Vagina (tissue), 2 donors: ENCODE measurements at regions not wholly inside any gene's neighbourhood (a gene's known extent, or its start where the extent isn't known, plus 50 kb on each side); places are given as distances from the start of the nearest gene placed in this dataset.

Source experiments
- DNase-seq, 2 donors: peaks; one replicate each; pipeline ENCODE4 v3.0.0-alpha.2; 2017; ENCODE audit errors: extremely low spot score in 2 of 2
- H3K27ac ChIP-seq: fragments of 200-600 bp; sonication (generic); one replicate; pipeline ENCODE4 v1.5.1; 2019
- H3K27me3 ChIP-seq: fragments of 200-600 bp; sonication (generic); one replicate; pipeline ENCODE4 v1.5.1; 2019
- H3K36me3 ChIP-seq, 2 donors: fragments of 200-600 bp; sonication (generic); one replicate each; pipeline ENCODE4 v1.5.1; 2017 to 2019
- H3K4me1 ChIP-seq: fragments of 200-600 bp; sonication (generic); one replicate; pipeline ENCODE4 v1.5.1; 2019
- H3K4me3 ChIP-seq, 2 donors: fragments of 200-600 bp; sonication (generic); 1 replicate in 1 of 2; 2 replicates in 1 of 2; pipeline ENCODE4 v1.5.1; 2016 to 2019
- H3K9me3 ChIP-seq: fragments of 200-600 bp; sonication (generic); one replicate; pipeline ENCODE4 v1.5.1; 2019
- CTCF ChIP-seq, 3 experiments: fragments of 450-650 bp in 2 of 3; fragments of 200-600 bp in 1 of 3; sonication (generic) in 1 of 3; IDR thresholded peaks; one replicate each; pipeline ENCODE4 v1.5.1; 2017 to 2019; ENCODE audit warnings: antibody characterized with exemption in 3 of 3, mild to moderate bottlenecking in 2 of 3, moderate library complexity in 2 of 3
- POLR2A ChIP-seq, 2 donors: fragments of 450-650 bp; IDR thresholded peaks; one replicate each; pipeline ENCODE4 v1.6.1; 2017; ENCODE audit warnings: antibody characterized with exemption in 2 of 2, mild to moderate bottlenecking in 2 of 2, moderate library complexity in 2 of 2
- POLR2AphosphoS5 ChIP-seq, 2 donors: sonication (generic); formaldehyde crosslinking; IDR thresholded peaks; one replicate each; pipeline ENCODE4 v1.9.0; 2017; ENCODE audit warnings: antibody characterized with exemption in 2 of 2, mild to moderate bottlenecking in 2 of 2, low read depth in 1 of 2; ENCODE audit not compliant: insufficient read depth in 1 of 2
- intact Hi-C: fragments of 100-400 bp; cut with DNase I; formaldehyde crosslinking; loops from one replicate; pipeline ENCODE4 v1.15.1; 2023

- no peak for TF ChIP-seq CTCF (IDR thresholded peaks at IDR 0.05)
- no peak for DNase-seq
- intact Hi-C loops: no loop called here
- H3K4me1 ChIP-seq: no peaks in the 10 kb centered on the region
- no peak overlapping the region for H3K27ac ChIP-seq
- H3K36me3 ChIP-seq: no peaks in the 10 kb centered on the region
- H3K27me3 ChIP-seq: no peaks in the 10 kb centered on the region
- H3K4me3 ChIP-seq: no peak overlapping the region
- H3K9me3 ChIP-seq: no peaks in the 10 kb centered on the region
Observed at GRCh38 chr3:81393251-81393650, 368.2 kb downstream of the GBE1 start.

- TF ChIP-seq POLR2A (IDR thresholded peaks at IDR 0.05) (no peak), CTCF (IDR thresholded peaks at IDR 0.05) (no peak), POLR2AphosphoS5 (IDR thresholded peaks at IDR 0.05; ENCODE audit: insufficient read depth in 1 of 2, low read depth in 1 of 2) (no peak)
- Histone ChIP-seq H3K27me3 (no peaks in the 10 kb centered on the region), H3K9me3 (no peaks in the 10 kb centered on the region), H3K4me1 (no peaks in the 10 kb centered on the region), H3K36me3 (no peaks in the 10 kb centered on the region), H3K4me3 (no peak overlapping the region), H3K27ac (no peak overlapping the region)
- intact Hi-C loops: no loop called here
- no peak for DNase-seq
Observed at GRCh38 chr3:81390796-81391195, 370.6 kb downstream of the GBE1 start.

- no peak for DNase-seq
- no peak for TF ChIP-seq CTCF (IDR thresholded peaks at IDR 0.05)
- TF ChIP-seq POLR2AphosphoS5 (IDR thresholded peaks at IDR 0.05; ENCODE audit: insufficient read depth in 1 of 2, low read depth in 1 of 2): no peak
- TF ChIP-seq POLR2A (IDR thresholded peaks at IDR 0.05): no peak
- H3K4me1 ChIP-seq: no peaks in the 10 kb centered on the region
- no peaks in the 10 kb centered on the region for H3K27me3 ChIP-seq
- intact Hi-C loops: no loop called here
- H3K4me3 ChIP-seq: no peak overlapping the region
- no peak overlapping the region for H3K27ac ChIP-seq
- no peaks in the 10 kb centered on the region for H3K36me3 ChIP-seq
- H3K9me3 ChIP-seq: no peaks in the 10 kb centered on the region
Observed at GRCh38 chr3:81388191-81388590, 373.3 kb downstream of the GBE1 start.

GRCh38 chr3:81382470-81382869 lies 379.0 kb downstream of the GBE1 start:
- intact Hi-C loops: no loop called here
- Histone ChIP-seq H3K36me3 (no peaks in the 10 kb centered on the region), H3K4me1 (no peaks in the 10 kb centered on the region), H3K27me3 (no peaks in the 10 kb centered on the region), H3K4me3 (no peak overlapping the region), H3K27ac (no peak overlapping the region), H3K9me3 (no peaks in the 10 kb centered on the region)
- TF ChIP-seq POLR2AphosphoS5 (IDR thresholded peaks at IDR 0.05; ENCODE audit: insufficient read depth in 1 of 2, low read depth in 1 of 2) (no peak), POLR2A (IDR thresholded peaks at IDR 0.05) (no peak), CTCF (IDR thresholded peaks at IDR 0.05) (no peak)
- DNase-seq: no peak

- intact Hi-C loops: no loop called here
- DNase-seq: no peak
- no peak for TF ChIP-seq CTCF (IDR thresholded peaks at IDR 0.05)
- no peak for TF ChIP-seq POLR2A (IDR thresholded peaks at IDR 0.05)
- no peak for TF ChIP-seq POLR2AphosphoS5 (IDR thresholded peaks at IDR 0.05; ENCODE audit: insufficient read depth in 1 of 2, low read depth in 1 of 2)
- Histone ChIP-seq H3K27me3 (no peaks in the 10 kb centered on the region), H3K4me1 (no peaks in the 10 kb centered on the region), H3K4me3 (no peak overlapping the region), H3K36me3 (no peaks in the 10 kb centered on the region), H3K9me3 (no peaks in the 10 kb centered on the region), H3K27ac (no peak overlapping the region)
Observed at GRCh38 chr3:81380234-81380633, 381.2 kb downstream of the GBE1 start.
